GM12878 (cell line): ENCODE measurements at regions not wholly inside any gene's neighbourhood (a gene's known extent, or its start where the extent isn't known, plus 50 kb on each side); places are given as distances from the start of the nearest gene placed in this dataset.

Experiments used
- ATAC-seq: fragments of 200-7000 bp; cut with Tn5 transposase; 3 replicates; pipeline ENCODE4 v1.9.1; 2020; ENCODE audit warnings: mild to moderate bottlenecking, moderate library complexity
- BruUV-seq: library from RNA; stranded (reverse); fragments of 400-500 nt; replicated peaks from 2 replicates; lab custom pipeline; 2021; lab: Mats Ljungman, UMichigan
- CTCF ChIA-PET: fragments of 300-600 bp; sonication (Branson Sonifier 250); formaldehyde crosslinking; extraction: SDS; loops from one replicate; lab custom pipeline; 2021; ENCODE audit warnings: inconsistent platforms; lab: Yijun Ruan, JAX
- POLR2A ChIA-PET: fragments of 350-600 bp; formaldehyde crosslinking; extraction: SDS; loops from one replicate; lab custom pipeline; 2021; ENCODE audit warnings: inconsistent platforms; lab: Charles Lee
- RAD21 ChIA-PET: fragments of 300-600 bp; sonication (Branson Sonifier 250); formaldehyde crosslinking; loops from one replicate; lab custom pipeline; 2023; ENCODE audit warnings: antibody characterized with exemption; ENCODE audit not compliant: unreplicated experiment; lab: Charles Lee
- SMC1A ChIA-PET: fragments of 300-600 bp; sonication (Branson Sonifier 250); formaldehyde crosslinking; loops from one replicate; lab custom pipeline; 2023; ENCODE audit not compliant: unreplicated experiment, uncharacterized antibody; lab: Charles Lee
- DNase-seq: peaks from one replicate; pipeline ENCODE4 v3.0.0-alpha.2; 2011; ENCODE audit warnings: low read depth, low spot score
- FAIRE-seq: peaks from 3 replicates; lab custom pipeline; 2011; peaks lifted over from hg19 to GRCh38; lab: Jason Lieb, UNC
- H2AFZ ChIP-seq: 2 replicates; pipeline ENCODE4 v1.6.0; 2011; ENCODE audit warnings: low read depth, low read length, control low read depth; ENCODE audit not compliant: control insufficient read depth
- H3K27ac ChIP-seq: 2 replicates; pipeline ENCODE4 v1.5.1; 2011; ENCODE audit warnings: control low read depth; ENCODE audit not compliant: control insufficient read depth, insufficient read depth
- H3K27me3 ChIP-seq, 2 experiments: replicated peaks in 1 of 2; 2 replicates each; pipeline versions ENCODE4 v1.6.0 to v1.6.1; 2011; ENCODE audit warnings: low read length in 1 of 2; ENCODE audit not compliant: control insufficient read depth in 2 of 2, insufficient read depth in 2 of 2
- H3K36me3 ChIP-seq, 2 experiments: 2 replicates each; pipeline ENCODE4 v1.5.1; 2011; ENCODE audit warnings: low read length in 1 of 2; ENCODE audit not compliant: control insufficient read depth in 2 of 2, insufficient read depth in 2 of 2
- H3K4me1 ChIP-seq: 2 replicates; pipeline ENCODE4 v1.6.1; 2011; ENCODE audit warnings: mild to moderate bottlenecking, low read length, moderate library complexity, mixed read lengths; ENCODE audit not compliant: control insufficient read depth, insufficient read depth
- H3K4me2 ChIP-seq: 2 replicates; pipeline ENCODE4 v1.6.0; 2011; ENCODE audit warnings: control low read depth; ENCODE audit not compliant: control insufficient read depth, insufficient read depth
- H3K4me3 ChIP-seq: fragments of 200-600 bp; sonication (generic); 2 replicates; pipeline ENCODE4 v1.5.1; 2016
- H3K79me2 ChIP-seq: 2 replicates; pipeline ENCODE4 v1.6.0; 2011; ENCODE audit warnings: low read length; ENCODE audit not compliant: control insufficient read depth, insufficient read depth
- H3K9ac ChIP-seq: 2 replicates; pipeline ENCODE4 v1.8.0; 2011; ENCODE audit warnings: low read length, control low read depth, mixed read lengths; ENCODE audit not compliant: control insufficient read depth, insufficient read depth
- H3K9me3 ChIP-seq: replicated peaks from 3 replicates; pipeline ENCODE4 v1.5.1; 2011; ENCODE audit warnings: mild to moderate bottlenecking, low read length; ENCODE audit not compliant: control insufficient read depth, insufficient read depth
- H4K20me1 ChIP-seq: 2 replicates; pipeline ENCODE4 v1.6.0; 2011; ENCODE audit not compliant: control insufficient read depth, insufficient read depth
- BHLHE40 ChIP-seq, 2 experiments: fragments of 450-650 bp in 1 of 2; IDR thresholded peaks; 2 replicates each; pipeline ENCODE4 v1.6.1; 2011 to 2017; ENCODE audit warnings: low read depth in 2 of 2, borderline replicate concordance in 1 of 2, improper control_type of control experiment in 1 of 2, low read length in 1 of 2, mild to moderate bottlenecking in 1 of 2
- CEBPB ChIP-seq, 2 experiments: fragments of 150-350 bp in 1 of 2; IDR thresholded peaks; 2 replicates each; pipeline ENCODE4 v1.6.1; 2012 to 2014; ENCODE audit warnings: low read depth in 2 of 2, low read length in 2 of 2, borderline replicate concordance in 1 of 2, inconsistent platforms in 1 of 2
- FOS ChIP-seq: IDR thresholded peaks from 3 replicates; pipeline ENCODE4 v1.6.1; 2011; ENCODE audit warnings: borderline replicate concordance; ENCODE audit not compliant: insufficient read length; ENCODE audit errors: extremely low read depth
- MTA2 ChIP-seq: fragments of 450-650 bp; IDR thresholded peaks from 2 replicates; pipeline ENCODE4 v1.6.1; 2016; ENCODE audit warnings: low read depth, mild to moderate bottlenecking, moderate library complexity
- NFYB ChIP-seq: IDR thresholded peaks from 2 replicates; pipeline ENCODE4 v1.6.1; 2011; ENCODE audit warnings: low read depth, mild to moderate bottlenecking, low read length, improper control_type of control experiment, moderate library complexity; ENCODE audit not compliant: insufficient read depth
- NRF1 ChIP-seq: conservative IDR thresholded peaks from 2 replicates; pipeline ENCODE4 v1.6.1; 2011; ENCODE audit warnings: mild to moderate bottlenecking, low read depth, low read length, improper control_type of control experiment
- PAX8 ChIP-seq: fragments of 450-650 bp; IDR thresholded peaks from 2 replicates; pipeline ENCODE4 v1.6.1; 2017; ENCODE audit warnings: mild to moderate bottlenecking, moderate library complexity
- POLR2AphosphoS2 ChIP-seq: IDR thresholded peaks from 2 replicates; pipeline ENCODE4 v1.6.1; 2011; ENCODE audit warnings: low read depth, mild to moderate bottlenecking, low read length, improper control_type of control experiment, moderate library complexity
- RUNX3 ChIP-seq: IDR thresholded peaks from 2 replicates; pipeline ENCODE4 v1.6.1; 2012; ENCODE audit warnings: low read length, inconsistent platforms
- SPI1 ChIP-seq: IDR thresholded peaks from 2 replicates; pipeline ENCODE4 v1.6.1; 2011; ENCODE audit warnings: low read depth, mild to moderate bottlenecking, low read length, moderate library complexity, borderline replicate concordance; ENCODE audit not compliant: insufficient read depth
- SRF ChIP-seq, 2 experiments: IDR thresholded peaks; 2 replicates each; pipeline ENCODE4 v1.6.1; 2011; ENCODE audit warnings: low read depth in 2 of 2, low read length in 2 of 2, mild to moderate bottlenecking in 1 of 2, moderate library complexity in 1 of 2
- TBL1XR1 ChIP-seq: IDR thresholded peaks from 2 replicates; pipeline ENCODE4 v1.6.1; 2012; ENCODE audit warnings: low read depth, low read length, improper control_type of control experiment
- ZBED1 ChIP-seq: IDR thresholded peaks from 2 replicates; pipeline ENCODE4 v1.6.1; 2016; ENCODE audit warnings: borderline replicate concordance
- ZZZ3 ChIP-seq: IDR thresholded peaks from 2 replicates; pipeline ENCODE4 v1.6.1; 2011; ENCODE audit warnings: low read depth; ENCODE audit not compliant: control insufficient read depth, insufficient read length
- WGBS: methylation state at CpG from one replicate; pipeline ENCODE4 v1.1.6; 2016; ENCODE audit warnings: low lambda C conversion rate; ENCODE audit not compliant: insufficient replicate concordance, insufficient coverage; ENCODE audit errors: missing lambda C conversion rate; 5-methylcytosine and 5-hydroxymethylcytosine counted together
- in situ Hi-C: fragments of 300-500 bp; cut with MboI; formaldehyde crosslinking; loops from 9 replicates; pipeline ENCODE4 v1.14.3; 2018; ENCODE audit warnings: mixed read lengths
- intact Hi-C: fragments of 100-400 bp; cut with micrococcal nuclease; formaldehyde crosslinking; loops from one replicate; pipeline ENCODE4 v1.14.2; 2022; ENCODE audit not compliant: unreplicated experiment
- TF ChIP-seq, protein P1 (sequence below): IDR thresholded peaks from 2 replicates; pipeline ENCODE4 v1.6.1; 2011; ENCODE audit warnings: low read depth, low read length, improper control_type of control experiment, borderline replicate concordance
- TF ChIP-seq, protein P2 (sequence below): IDR thresholded peaks from 2 replicates; pipeline ENCODE4 v1.6.1; 2011; ENCODE audit warnings: borderline replicate concordance, low read depth, mild to moderate bottlenecking, moderate library complexity, mixed read lengths, low read length; ENCODE audit not compliant: insufficient read depth; ENCODE audit errors: extremely low read length

DNA sequence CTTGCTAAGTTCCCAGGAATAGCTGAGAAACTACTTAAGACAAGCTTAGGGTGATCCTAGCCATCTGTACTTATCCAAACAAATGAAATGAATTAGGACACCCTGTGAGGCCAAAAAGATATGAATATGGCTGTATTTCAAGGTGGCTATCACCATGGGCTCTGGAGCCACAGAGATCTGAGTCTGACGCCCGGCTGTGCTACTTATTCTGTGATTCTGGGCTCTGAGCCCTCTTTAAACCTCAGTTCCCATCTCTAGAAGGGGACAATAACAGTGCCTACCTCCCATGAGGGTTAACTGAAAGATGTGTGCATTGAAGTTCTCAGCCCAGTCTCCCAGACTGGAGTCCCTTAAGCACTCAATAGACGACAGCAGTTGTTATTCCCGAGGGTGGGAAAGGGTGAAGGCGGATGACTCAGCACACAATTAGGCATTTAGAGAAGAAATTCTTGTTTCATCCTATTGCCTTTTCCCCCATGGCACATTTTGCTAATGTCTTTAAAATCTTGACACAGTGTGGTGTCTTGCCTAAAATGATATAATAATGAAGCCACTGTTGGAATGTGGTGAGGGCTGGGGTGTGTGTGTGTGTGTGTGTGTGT lies 132.5 kb downstream of the ADAMTS15 start:
- no peaks in the 10 kb centered on the region for H3K36me3 ChIP-seq
- SMC1A ChIA-PET, result no interaction called here
- H3K9ac ChIP-seq, result no peak overlapping the region
- intact Hi-C loops, result no loop called here
- CTCF ChIA-PET, result no interaction called here
- no peak for ATAC-seq
- TF ChIP-seq SRF (IDR thresholded peaks at IDR 0.05; ENCODE audit: low read depth in 2 of 2, low read length in 2 of 2) (no peak), ZZZ3 (no peak), NRF1 (no peak), SPI1 (no peak), CEBPB (IDR thresholded peaks at IDR 0.05; ENCODE audit: borderline replicate concordance in 1 of 2, low read depth in 2 of 2, low read length in 2 of 2) (no peak), RUNX3 (no peak)
- H3K27me3 ChIP-seq, result peaks cover 0 to 2% of the 10 kb centered on the region in 2 experiments; a peak in 1 of 4 replicates
- RAD21 ChIA-PET, result no interaction called here
- H4K20me1 ChIP-seq, result no peaks in the 10 kb centered on the region
- no TSS peak for BruUV-seq
- no peak for FAIRE-seq
- no peaks in the 10 kb centered on the region for H3K79me2 ChIP-seq
- H3K4me1 ChIP-seq, result no peaks in the 10 kb centered on the region
- POLR2A ChIA-PET, result no interaction called here
- no peak overlapping the region for H3K4me2 ChIP-seq
- WGBS, result 6% methylated on average over 5 of the region's 5 CpGs
- no peak overlapping the region for H2AFZ ChIP-seq
- in situ Hi-C loops, result no loop called here
- no peak for DNase-seq
- H3K9me3 ChIP-seq, result no peaks in the 10 kb centered on the region
- no peak overlapping the region for H3K27ac ChIP-seq
- H3K4me3 ChIP-seq, result no peak overlapping the region

DNA sequence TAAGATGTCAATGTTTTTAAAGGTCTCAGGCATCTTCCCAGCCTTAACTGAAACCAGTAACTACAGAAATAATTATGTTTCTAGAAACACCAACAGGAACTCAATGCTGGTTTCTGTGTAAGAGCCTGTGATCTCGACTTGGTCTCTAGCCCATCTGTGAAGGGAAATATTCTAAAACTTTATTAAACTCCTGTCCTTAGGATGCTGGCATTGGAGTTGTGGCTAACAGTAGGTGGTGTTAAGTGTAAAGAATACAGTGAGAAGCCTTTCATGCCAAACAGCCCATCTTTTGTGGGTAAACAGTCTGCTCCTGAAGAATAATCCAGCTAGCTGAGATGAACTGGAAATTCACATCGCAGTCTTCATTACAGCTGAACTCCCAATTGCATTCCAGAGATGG lies 133.2 kb downstream of the ADAMTS15 start:
- ChIA-PET CTCF (interaction anchor here (1.2 kb wide), 1 partner anchor 277 kb away, joined by 3 read pairs; no protein-coding TSS in a partner anchor), POLR2A (no interaction called here)
- intact Hi-C loops, result no loop called here
- TF ChIP-seq, protein P1, sequence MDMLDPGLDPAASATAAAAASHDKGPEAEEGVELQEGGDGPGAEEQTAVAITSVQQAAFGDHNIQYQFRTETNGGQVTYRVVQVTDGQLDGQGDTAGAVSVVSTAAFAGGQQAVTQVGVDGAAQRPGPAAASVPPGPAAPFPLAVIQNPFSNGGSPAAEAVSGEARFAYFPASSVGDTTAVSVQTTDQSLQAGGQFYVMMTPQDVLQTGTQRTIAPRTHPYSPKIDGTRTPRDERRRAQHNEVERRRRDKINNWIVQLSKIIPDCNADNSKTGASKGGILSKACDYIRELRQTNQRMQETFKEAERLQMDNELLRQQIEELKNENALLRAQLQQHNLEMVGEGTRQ, result no peak
- TF ChIP-seq, protein P2, sequence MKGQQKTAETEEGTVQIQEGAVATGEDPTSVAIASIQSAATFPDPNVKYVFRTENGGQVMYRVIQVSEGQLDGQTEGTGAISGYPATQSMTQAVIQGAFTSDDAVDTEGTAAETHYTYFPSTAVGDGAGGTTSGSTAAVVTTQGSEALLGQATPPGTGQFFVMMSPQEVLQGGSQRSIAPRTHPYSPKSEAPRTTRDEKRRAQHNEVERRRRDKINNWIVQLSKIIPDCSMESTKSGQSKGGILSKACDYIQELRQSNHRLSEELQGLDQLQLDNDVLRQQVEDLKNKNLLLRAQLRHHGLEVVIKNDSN, result no peak
- TF ChIP-seq ZBED1 (no peak), POLR2AphosphoS2 (no peak), FOS (no peak), PAX8 (no peak), NFYB (no peak), BHLHE40 (IDR thresholded peaks at IDR 0.05; ENCODE audit: borderline replicate concordance in 1 of 2, low read depth in 2 of 2, low read length in 1 of 2) (no peak), TBL1XR1 (no peak), MTA2 (no peak)

More for the DNA sequence above, 133.2 kb downstream of the ADAMTS15 start:
- WGBS, result 11% methylated on average over 2 of the region's 2 CpGs
- Histone ChIP-seq H3K4me1 (no peaks in the 10 kb centered on the region), H3K27me3 (peaks cover 0 to 2% of the 10 kb centered on the region in 2 experiments; a peak in 1 of 4 replicates), H3K79me2 (no peaks in the 10 kb centered on the region), H3K4me2 (no peak overlapping the region), H3K9ac (no peak overlapping the region), H3K27ac (no peak overlapping the region), H3K4me3 (no peak overlapping the region), H3K9me3 (no peaks in the 10 kb centered on the region), H4K20me1 (no peaks in the 10 kb centered on the region), H2AFZ (no peak overlapping the region), H3K36me3 (no peaks in the 10 kb centered on the region)
- no peak for FAIRE-seq
- RAD21 ChIA-PET, result no interaction called here
- ATAC-seq, result no peak
- BruUV-seq, result no TSS peak
- DNase-seq, result no peak
- in situ Hi-C loops, result no loop called here
- SMC1A ChIA-PET, result no interaction called here
